H1 (cell line): ENCODE measurements at regions not wholly inside any gene's neighbourhood (a gene's known extent, or its start where the extent isn't known, plus 50 kb on each side); places are given as distances from the start of the nearest gene placed in this dataset.

ENCODE experiments used
- CTCF ChIA-PET: fragments of 300-600 bp; sonication (Branson Sonifier 250); formaldehyde crosslinking; loops from one replicate; lab custom pipeline; 2021; ENCODE audit not compliant: partially characterized antibody; lab: Charles Lee
- POLR2A ChIA-PET: fragments of 300-600 bp; sonication (Branson Sonifier 250); formaldehyde crosslinking; loops from one replicate; lab custom pipeline; 2021; ENCODE audit warnings: inconsistent platforms; ENCODE audit not compliant: partially characterized antibody; lab: Charles Lee
- DNase-seq, 2 experiments: peaks; one replicate each; pipeline versions ENCODE4 v3.0.0 to v3.0.0-alpha.2; 2010 to 2022; ENCODE audit warnings: low spot score in 2 of 2, low read depth in 1 of 2, mixed read lengths in 1 of 2
- FAIRE-seq: peaks from 2 replicates; lab custom pipeline; 2011; peaks lifted over from hg19 to GRCh38; lab: Jason Lieb, UNC
- H2AFZ ChIP-seq: 2 replicates; pipeline ENCODE4 v1.8.1; 2012; ENCODE audit warnings: low read length, inconsistent platforms
- H2AK5ac ChIP-seq: 2 replicates; pipeline ENCODE4 v1.6.1; 2013; ENCODE audit warnings: low read depth, low read length
- H2BK120ac ChIP-seq: replicated peaks from 2 replicates; pipeline ENCODE3; 2013; ENCODE audit warnings: low read depth, low read length, inconsistent platforms
- H2BK12ac ChIP-seq: 2 replicates; pipeline ENCODE4 v1.6.1; 2013; ENCODE audit warnings: low read depth, low read length
- H2BK15ac ChIP-seq: 2 replicates; pipeline ENCODE4 v1.6.1; 2013; ENCODE audit warnings: low read length
- H2BK20ac ChIP-seq: 2 replicates; pipeline ENCODE4 v1.6.1; 2013; ENCODE audit warnings: low read length
- H2BK5ac ChIP-seq: 2 replicates; pipeline ENCODE4 v1.6.1; 2013; ENCODE audit warnings: low read depth, low read length
- H3K14ac ChIP-seq: 2 replicates; pipeline ENCODE4 v1.6.1; 2013; ENCODE audit warnings: inconsistent platforms; ENCODE audit not compliant: insufficient read length
- H3K18ac ChIP-seq: 2 replicates; pipeline ENCODE4 v1.6.1; 2013; ENCODE audit warnings: low read length; ENCODE audit errors: extremely low read depth
- H3K23ac ChIP-seq: 2 replicates; pipeline ENCODE4 v1.6.1; 2013; ENCODE audit warnings: inconsistent platforms; ENCODE audit not compliant: insufficient read length
- H3K23me2 ChIP-seq: 2 replicates; pipeline ENCODE4 v1.6.1; 2013; ENCODE audit warnings: low read depth, low read length
- H3K27ac ChIP-seq: 2 replicates; pipeline ENCODE4 v1.6.1; 2011; ENCODE audit warnings: low read depth, low read length, inconsistent platforms
- H3K27me3 ChIP-seq, 4 experiments: replicated peaks in 1 of 4; 1 replicate in 1 of 4; 2 replicates in 3 of 4; pipeline versions ENCODE4 v1.6.1 to v1.8.1; 2011 to 2013; ENCODE audit warnings: low read length in 3 of 4, mild to moderate bottlenecking in 3 of 4, inconsistent platforms in 2 of 4, mixed read lengths in 2 of 4, moderate library complexity in 1 of 4; ENCODE audit not compliant: control insufficient read depth in 3 of 4, insufficient read depth in 3 of 4; ENCODE audit errors: extremely low read depth in 1 of 4
- H3K36me3 ChIP-seq, 4 experiments: 2 replicates each; pipeline versions ENCODE4 v1.6.1 to v1.8.1; 2011 to 2013; ENCODE audit warnings: mild to moderate bottlenecking in 4 of 4, low read length in 3 of 4, moderate library complexity in 2 of 4, control low read depth in 1 of 4, inconsistent platforms in 1 of 4; ENCODE audit not compliant: insufficient read depth in 4 of 4, control insufficient read depth in 2 of 4
- H3K4ac ChIP-seq: replicated peaks from 2 replicates; pipeline ENCODE3; 2013; ENCODE audit warnings: low read length, low read depth, mixed read lengths, inconsistent platforms; ENCODE audit not compliant: insufficient read length
- H3K4me1 ChIP-seq, 4 experiments: replicated peaks in 1 of 4; 1 replicate in 1 of 4; 2 replicates in 3 of 4; pipeline versions ENCODE4 v1.6.1 to v1.8.1; 2011 to 2013; ENCODE audit warnings: low read length in 3 of 4, inconsistent platforms in 2 of 4, mixed read lengths in 1 of 4; ENCODE audit not compliant: insufficient read depth in 4 of 4, control insufficient read depth in 3 of 4
- H3K4me2 ChIP-seq, 2 experiments: 2 replicates each; pipeline versions ENCODE4 v1.6.1 to v1.8.1; 2011 to 2013; ENCODE audit warnings: low read depth in 2 of 2, low read length in 2 of 2, control low read depth in 1 of 2, inconsistent platforms in 1 of 2, mild to moderate bottlenecking in 1 of 2; ENCODE audit not compliant: insufficient read depth in 1 of 2
- H3K4me3 ChIP-seq, 4 experiments: fragments of 200-600, 300-600 bp in 1 of 4; sonication (generic), shearing (Covaris generic), sonication (Bioruptor Twin) in 1 of 4; 2 replicates each; pipeline versions ENCODE4 v1.5.1 to v1.8.1; 2011 to 2016; ENCODE audit warnings: low read length in 4 of 4, low read depth in 3 of 4, control low read depth in 2 of 4, inconsistent platforms in 2 of 4, mild to moderate bottlenecking in 2 of 4, mixed read lengths in 1 of 4, moderate library complexity in 1 of 4; ENCODE audit not compliant: insufficient read depth in 2 of 4; ENCODE audit errors: extremely low read depth in 1 of 4
- H3K56ac ChIP-seq: replicated peaks from 2 replicates; pipeline ENCODE3; 2013; ENCODE audit warnings: low read depth, mild to moderate bottlenecking, mixed read lengths, low read length, inconsistent platforms; ENCODE audit not compliant: insufficient read length
- H3K79me1 ChIP-seq: 2 replicates; pipeline ENCODE4 v1.6.1; 2013; ENCODE audit warnings: low read depth, low read length, control low read depth
- H3K79me2 ChIP-seq, 2 experiments: 2 replicates each; pipeline versions ENCODE4 v1.6.1 to v1.8.1; 2012 to 2013; ENCODE audit warnings: low read length in 2 of 2, mild to moderate bottlenecking in 2 of 2, inconsistent platforms in 1 of 2; ENCODE audit not compliant: insufficient read depth in 2 of 2, control insufficient read depth in 1 of 2
- H3K9ac ChIP-seq, 4 experiments: replicated peaks in 1 of 4; 1 replicate in 1 of 4; 2 replicates in 3 of 4; pipeline versions ENCODE4 v1.6.1 to v1.8.1; 2011 to 2013; ENCODE audit warnings: low read depth in 3 of 4, low read length in 3 of 4, control low read depth in 2 of 4, mild to moderate bottlenecking in 2 of 4, moderate library complexity in 2 of 4, inconsistent platforms in 1 of 4; ENCODE audit errors: extremely low read depth in 1 of 4
- H3K9me3 ChIP-seq, 2 experiments: 2 replicates each; pipeline versions ENCODE4 v1.6.1 to v1.8.1; 2012 to 2013; ENCODE audit warnings: mild to moderate bottlenecking in 2 of 2, moderate library complexity in 2 of 2, control low read depth in 1 of 2, inconsistent platforms in 1 of 2, low read depth in 1 of 2, low read length in 1 of 2, mixed read lengths in 1 of 2; ENCODE audit not compliant: insufficient read depth in 2 of 2
- H4K20me1 ChIP-seq, 2 experiments: replicated peaks in 1 of 2; 2 replicates each; pipeline versions ENCODE3 to v1.8.1; 2011 to 2013; ENCODE audit warnings: inconsistent platforms in 2 of 2, low read length in 2 of 2, mild to moderate bottlenecking in 1 of 2; ENCODE audit not compliant: insufficient read depth in 2 of 2, control insufficient read depth in 1 of 2
- H4K5ac ChIP-seq: 2 replicates; pipeline ENCODE4 v1.6.1; 2013; ENCODE audit warnings: low read length, low read depth, mixed read lengths, inconsistent platforms; ENCODE audit not compliant: insufficient read length
- H4K8ac ChIP-seq: 2 replicates; pipeline ENCODE4 v1.8.0; 2013; ENCODE audit warnings: mild to moderate bottlenecking, moderate library complexity, low read length, inconsistent platforms; ENCODE audit not compliant: insufficient read depth; ENCODE audit errors: extremely low read depth
- H4K91ac ChIP-seq: replicated peaks from 2 replicates; pipeline ENCODE3; 2013; ENCODE audit warnings: low read length, mixed read lengths, inconsistent platforms; ENCODE audit not compliant: insufficient read length
- ASH2L ChIP-seq: fragments of 200-600, 300-600 bp; sonication (generic); IDR thresholded peaks from one replicate; pipeline ENCODE4 v1.7.1; 2017; ENCODE audit warnings: low read length
- CTCF ChIP-seq, 3 experiments: IDR thresholded peaks; 1 replicate in 2 of 3; 2 replicates in 1 of 3; pipeline versions ENCODE4 v1.5.1 to v1.6.1; 2011; ENCODE audit warnings: low read length in 3 of 3, mild to moderate bottlenecking in 3 of 3, inconsistent platforms in 2 of 3, low read depth in 1 of 3, moderate library complexity in 1 of 3; ENCODE audit not compliant: insufficient read depth in 1 of 3; ENCODE audit errors: control extremely low read depth in 1 of 3
- GABPA ChIP-seq: IDR thresholded peaks from 2 replicates; pipeline ENCODE4 v1.6.1; 2011; ENCODE audit warnings: mild to moderate bottlenecking, low read length, moderate library complexity, borderline replicate concordance; ENCODE audit not compliant: insufficient read depth
- GTF2F1 ChIP-seq: IDR thresholded peaks from 2 replicates; pipeline ENCODE4 v1.6.1; 2012; ENCODE audit warnings: low read depth, low read length, improper control_type of control experiment, borderline replicate concordance
- MAX ChIP-seq: IDR thresholded peaks from 2 replicates; pipeline ENCODE4 v1.6.1; 2012; ENCODE audit warnings: inconsistent platforms
- TBP ChIP-seq: IDR thresholded peaks from 2 replicates; pipeline ENCODE4 v1.6.1; 2011; ENCODE audit warnings: low read depth, low read length, improper control_type of control experiment
- TEAD4 ChIP-seq: IDR thresholded peaks from 2 replicates; pipeline ENCODE4 v1.6.1; 2012; ENCODE audit warnings: low read depth, low read length, inconsistent platforms, mixed read lengths
- WGBS, 2 experiments: shearing (Covaris generic) in 1 of 2; methylation state at CpG; one replicate each; pipeline versions ENCODE4 v1.1.6 to v1.1.7; 2013 to 2015; ENCODE audit warnings: low lambda C conversion rate in 2 of 2, mixed read lengths in 2 of 2, inconsistent platforms in 1 of 2, low coverage in 1 of 2, missing lambda C conversion rate in 1 of 2; ENCODE audit not compliant: insufficient replicate concordance in 2 of 2, insufficient coverage in 1 of 2, insufficient read length in 1 of 2; ENCODE audit errors: extremely low coverage in 1 of 2, missing lambda C conversion rate in 1 of 2; 5-methylcytosine and 5-hydroxymethylcytosine counted together

- H2BK5ac ChIP-seq = no peak overlapping the region
- no peaks in the 10 kb centered on the region for H3K27me3 ChIP-seq
- no peak overlapping the region for H2AK5ac ChIP-seq
- no peaks in the 10 kb centered on the region for H3K4me1 ChIP-seq
- no peak overlapping the region for H3K4me2 ChIP-seq
- no peak overlapping the region for H4K91ac ChIP-seq
- H2AFZ ChIP-seq = no peak overlapping the region
- ChIA-PET CTCF (interaction anchor here (0.8 to 1.2 kb wide), 4 partner anchors 9 to 368 kb away, joined by 3 to 4 read pairs (median 3); no protein-coding TSS in a partner anchor), POLR2A (no interaction called here)
- WGBS, 2 experiments = 83% methylated on average over 5 of the region's 5 CpGs; no CpG with 5 or more reads in 1 of the 2 experiments
- H3K23ac ChIP-seq = no peak overlapping the region
- no peak overlapping the region for H3K4ac ChIP-seq
- H3K27ac ChIP-seq = no peak overlapping the region
- no peak overlapping the region for H4K8ac ChIP-seq
- H2BK12ac ChIP-seq = no peak overlapping the region
- no peaks in the 10 kb centered on the region for H4K20me1 ChIP-seq
- H3K9me3 ChIP-seq = peaks cover 3 to 6% of the 10 kb centered on the region in 2 experiments; a peak in 1 of 4 replicates
- DNase-seq (no peak), FAIRE-seq (no peak)
- no peaks in the 10 kb centered on the region for H3K79me1 ChIP-seq
- no peaks in the 10 kb centered on the region for H3K36me3 ChIP-seq
- H4K5ac ChIP-seq = no peak overlapping the region
- TF ChIP-seq GTF2F1 (no peak), TBP (no peak), ASH2L (no peak), MAX (no peak), GABPA (no peak), CTCF (IDR thresholded peaks at IDR 0.05; ENCODE audit: control extremely low read depth in 1 of 3, insufficient read depth in 1 of 3, low read depth in 1 of 3, low read length in 3 of 3) (no peak), TEAD4 (no peak)
- no peak overlapping the region for H2BK15ac ChIP-seq
- no peak overlapping the region for H3K14ac ChIP-seq
- no peak overlapping the region for H3K56ac ChIP-seq
- no peaks in the 10 kb centered on the region for H3K23me2 ChIP-seq
- no peak overlapping the region for H3K18ac ChIP-seq
- H3K4me3 ChIP-seq = no peak overlapping the region
- H2BK20ac ChIP-seq = no peak overlapping the region
- H2BK120ac ChIP-seq = no peak overlapping the region
- H3K9ac ChIP-seq = no peak overlapping the region
- H3K79me2 ChIP-seq = no peaks in the 10 kb centered on the region
Observed at GRCh38 chr11:33533386-33534052, 167.1 kb downstream of the C11orf91 start.
